ENCODE measurements at regions not wholly inside any gene's neighbourhood (a gene's known extent, or its start where the extent isn't known, plus 50 kb on each side); places are given as distances from the start of the nearest gene placed in this dataset.

DNA sequence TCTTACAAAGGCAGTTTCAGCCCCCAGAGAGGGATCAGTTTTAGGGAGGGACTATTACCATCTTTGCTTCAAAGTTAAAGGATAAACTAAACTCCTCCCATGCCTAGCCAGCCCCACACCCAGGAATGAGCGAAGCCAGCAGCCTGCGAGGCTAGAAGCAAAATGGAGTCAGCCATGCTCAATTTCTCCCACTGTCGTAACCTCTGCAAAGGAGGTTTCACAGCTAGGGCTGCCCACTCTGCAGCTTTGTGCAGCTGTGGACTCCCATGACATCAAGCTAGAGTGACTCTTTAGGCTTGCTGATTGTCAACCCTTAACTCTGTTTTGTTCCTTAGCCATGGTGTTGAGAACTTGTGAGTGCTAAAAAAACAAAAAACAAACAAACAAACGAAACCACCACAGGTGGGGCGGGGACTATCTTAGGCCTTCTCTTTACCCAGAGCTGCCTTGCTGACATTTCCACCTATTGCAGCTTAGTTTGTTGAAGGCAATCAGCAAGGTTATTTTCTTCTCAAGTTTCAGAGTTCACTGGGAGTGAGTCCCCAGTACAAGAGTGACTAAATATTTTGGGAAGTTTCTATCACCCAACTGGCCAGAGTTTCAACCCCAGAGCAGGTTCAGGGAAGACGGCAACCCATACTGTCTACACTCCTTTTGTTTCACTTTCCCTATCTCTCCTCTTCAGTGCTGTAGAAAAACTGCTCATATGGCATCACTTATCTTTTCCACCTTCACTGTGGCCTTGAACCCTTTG, 592.1 kb downstream of the XIRP2 start:
- TF ChIP-seq, protein P1, sequence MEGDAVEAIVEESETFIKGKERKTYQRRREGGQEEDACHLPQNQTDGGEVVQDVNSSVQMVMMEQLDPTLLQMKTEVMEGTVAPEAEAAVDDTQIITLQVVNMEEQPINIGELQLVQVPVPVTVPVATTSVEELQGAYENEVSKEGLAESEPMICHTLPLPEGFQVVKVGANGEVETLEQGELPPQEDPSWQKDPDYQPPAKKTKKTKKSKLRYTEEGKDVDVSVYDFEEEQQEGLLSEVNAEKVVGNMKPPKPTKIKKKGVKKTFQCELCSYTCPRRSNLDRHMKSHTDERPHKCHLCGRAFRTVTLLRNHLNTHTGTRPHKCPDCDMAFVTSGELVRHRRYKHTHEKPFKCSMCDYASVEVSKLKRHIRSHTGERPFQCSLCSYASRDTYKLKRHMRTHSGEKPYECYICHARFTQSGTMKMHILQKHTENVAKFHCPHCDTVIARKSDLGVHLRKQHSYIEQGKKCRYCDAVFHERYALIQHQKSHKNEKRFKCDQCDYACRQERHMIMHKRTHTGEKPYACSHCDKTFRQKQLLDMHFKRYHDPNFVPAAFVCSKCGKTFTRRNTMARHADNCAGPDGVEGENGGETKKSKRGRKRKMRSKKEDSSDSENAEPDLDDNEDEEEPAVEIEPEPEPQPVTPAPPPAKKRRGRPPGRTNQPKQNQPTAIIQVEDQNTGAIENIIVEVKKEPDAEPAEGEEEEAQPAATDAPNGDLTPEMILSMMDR (optimal IDR thresholded peaks at IDR 0.05 in 1 of 3, IDR thresholded peaks at IDR 0.05 in 1 of 3, conservative IDR thresholded peaks at IDR 0.05 in 1 of 3; ENCODE audit: extremely low read depth in 1 of 3, insufficient read depth in 2 of 3, low read length in 3 of 3), result no peak
- no peak for TF ChIP-seq EZH2 (IDR thresholded peaks at IDR 0.05; ENCODE audit: low read length)

All from keratinocyte (primary cell).